MG63 (cell line): ENCODE measurements at regions not wholly inside any gene's neighbourhood (a gene's known extent, or its start where the extent isn't known, plus 50 kb on each side); places are given as distances from the start of the nearest gene placed in this dataset.
"Not testable (repeated sequence)": the region's sequence is repeated elsewhere in the genome, so short reads cannot be mapped to it uniquely, and the experiment has no call there.

Source experiments
- DNase-seq: peaks from one replicate; pipeline ENCODE4 v3.0.0-alpha.2; 2020
- H3K27me3 ChIP-seq: fragments of 250-450 bp; sonication (Bioruptor Pico); 2 replicates; pipeline ENCODE4 v1.5.1; 2020; ENCODE audit warnings: mild to moderate bottlenecking, moderate library complexity
- H3K36me3 ChIP-seq: fragments of 250-450 bp; sonication (Bioruptor Pico); 2 replicates; pipeline ENCODE4 v1.5.1; 2020; ENCODE audit warnings: mild to moderate bottlenecking, moderate library complexity
- H3K4me3 ChIP-seq: fragments of 250-450 bp; sonication (Bioruptor Pico); 2 replicates; pipeline ENCODE4 v1.5.1; 2020; ENCODE audit warnings: mild to moderate bottlenecking, moderate library complexity
- H3K9me3 ChIP-seq: fragments of 250-450 bp; sonication (Bioruptor Pico); 2 replicates; pipeline ENCODE4 v1.5.1; 2020; ENCODE audit warnings: mild to moderate bottlenecking, moderate library complexity

GRCh38 chr20:40945754-40946450 lies 82.7 kb upstream of the TOP1 start:
- Histone ChIP-seq H3K4me3 (no peak overlapping the region), H3K9me3 (no peaks in the 10 kb centered on the region), H3K27me3 (no peaks in the 10 kb centered on the region), H3K36me3 (no peaks in the 10 kb centered on the region)
- peak; percentile 49 for DNase-seq

GRCh38 chr20:40946451-40946850 lies 82.2 kb upstream of the TOP1 start:
- Histone ChIP-seq H3K9me3 (no peaks in the 10 kb centered on the region), H3K36me3 (no peaks in the 10 kb centered on the region), H3K27me3 (no peaks in the 10 kb centered on the region), H3K4me3 (no peak overlapping the region)
- no peak for DNase-seq

- no peak for DNase-seq
- Histone ChIP-seq H3K4me3 (no peak overlapping the region), H3K9me3 (peaks cover under 1% of the 10 kb centered on the region; the same call in 1 of the 2 replicates), H3K36me3 (no peaks in the 10 kb centered on the region), H3K27me3 (no peaks in the 10 kb centered on the region)
Measured at GRCh38 chr20:40948465-40949267, 80.0 kb upstream of the TOP1 start.

GRCh38 chr20:40949346-40949745 lies 79.3 kb upstream of the TOP1 start:
- Histone ChIP-seq H3K9me3 (peaks cover 6% of the 10 kb centered on the region; the same call in 1 of the 2 replicates), H3K27me3 (no peaks in the 10 kb centered on the region), H3K36me3 (no peaks in the 10 kb centered on the region), H3K4me3 (no peak overlapping the region)
- DNase-seq = no peak

GRCh38 chr20:40952136-40952535 lies 76.5 kb upstream of the TOP1 start:
- no peak overlapping the region for H3K4me3 ChIP-seq

GRCh38 chr20:40953416-40953815 lies 75.2 kb upstream of the TOP1 start:
- Histone ChIP-seq H3K9me3 (peaks cover 8% of the 10 kb centered on the region; the same call in 1 of the 2 replicates), H3K36me3 (no peaks in the 10 kb centered on the region), H3K4me3 (no peak overlapping the region), H3K27me3 (no peaks in the 10 kb centered on the region)
- DNase-seq = no peak

More at GRCh38 chr20:40952136-40952535, 76.5 kb upstream of the TOP1 start:
- peaks cover 8% of the 10 kb centered on the region; the same call in 1 of the 2 replicates for H3K9me3 ChIP-seq
- no peaks in the 10 kb centered on the region for H3K27me3 ChIP-seq
- no peaks in the 10 kb centered on the region for H3K36me3 ChIP-seq
- no peak for DNase-seq

- DNase-seq = peak; percentile 72
- no peaks in the 10 kb centered on the region for H3K36me3 ChIP-seq
- H3K27me3 ChIP-seq = no peaks in the 10 kb centered on the region
- H3K4me3 ChIP-seq = no peak overlapping the region
- H3K9me3 ChIP-seq = peaks cover 8% of the 10 kb centered on the region; the same call in 1 of the 2 replicates
Measured at GRCh38 chr20:40953856-40954255, 74.8 kb upstream of the TOP1 start.

GRCh38 chr20:40954521-40955165 lies 74.0 kb upstream of the TOP1 start:
- H3K4me3 ChIP-seq = no peak overlapping the region
- no peaks in the 10 kb centered on the region for H3K27me3 ChIP-seq
- no peak for DNase-seq
- peaks cover 8% of the 10 kb centered on the region; the same call in 1 of the 2 replicates for H3K9me3 ChIP-seq
- no peaks in the 10 kb centered on the region for H3K36me3 ChIP-seq

- no peaks in the 10 kb centered on the region for H3K36me3 ChIP-seq
- H3K4me3 ChIP-seq = no peak overlapping the region
- DNase-seq = no peak
- H3K9me3 ChIP-seq = peaks cover 8% of the 10 kb centered on the region; the same call in 1 of the 2 replicates
- no peaks in the 10 kb centered on the region for H3K27me3 ChIP-seq
Measured at GRCh38 chr20:40955326-40955725, 73.3 kb upstream of the TOP1 start.

GRCh38 chr20:40955826-40956225 lies 72.8 kb upstream of the TOP1 start:
- DNase-seq, H3K36me3 ChIP-seq, H3K4me3 ChIP-seq, H3K27me3 ChIP-seq, H3K9me3 ChIP-seq: not testable (repeated sequence)

GRCh38 chr20:40956542-40957264 lies 71.9 kb upstream of the TOP1 start:
- no peaks in the 10 kb centered on the region for H3K36me3 ChIP-seq
- no peak for DNase-seq
- no peaks in the 10 kb centered on the region for H3K27me3 ChIP-seq
- peaks cover 8% of the 10 kb centered on the region; the same call in 1 of the 2 replicates for H3K9me3 ChIP-seq
- no peak overlapping the region for H3K4me3 ChIP-seq

- Histone ChIP-seq H3K27me3 (no peaks in the 10 kb centered on the region), H3K36me3 (no peaks in the 10 kb centered on the region), H3K9me3 (peaks cover 8% of the 10 kb centered on the region; the same call in 1 of the 2 replicates), H3K4me3 (no peak overlapping the region)
- no peak for DNase-seq
Measured at GRCh38 chr20:40957265-40957760, 71.3 kb upstream of the TOP1 start.

GRCh38 chr20:40958598-40958997 lies 70.0 kb upstream of the TOP1 start:
- Histone ChIP-seq H3K9me3 (peaks cover 8% of the 10 kb centered on the region; the same call in 1 of the 2 replicates), H3K27me3 (no peaks in the 10 kb centered on the region), H3K4me3 (no peak overlapping the region), H3K36me3 (no peaks in the 10 kb centered on the region)
- no peak for DNase-seq

- DNase-seq = no peak
- no peak overlapping the region for H3K4me3 ChIP-seq
- H3K27me3 ChIP-seq = no peaks in the 10 kb centered on the region
- peaks cover under 1% of the 10 kb centered on the region; the same call in 1 of the 2 replicates for H3K9me3 ChIP-seq
- no peaks in the 10 kb centered on the region for H3K36me3 ChIP-seq
Measured at GRCh38 chr20:40959325-40960092, 69.1 kb upstream of the TOP1 start.

GRCh38 chr20:40960101-40960500 lies 68.5 kb upstream of the TOP1 start:
- H3K4me3 ChIP-seq = no peak overlapping the region
- no peaks in the 10 kb centered on the region for H3K9me3 ChIP-seq
- no peak for DNase-seq
- no peaks in the 10 kb centered on the region for H3K27me3 ChIP-seq
- H3K36me3 ChIP-seq = no peaks in the 10 kb centered on the region

GRCh38 chr20:40960521-40960956 lies 68.1 kb upstream of the TOP1 start:
- peak; percentile 82 for DNase-seq
- no peak overlapping the region for H3K4me3 ChIP-seq
- no peaks in the 10 kb centered on the region for H3K9me3 ChIP-seq
- no peaks in the 10 kb centered on the region for H3K27me3 ChIP-seq
- no peaks in the 10 kb centered on the region for H3K36me3 ChIP-seq
